CD4-positive, alpha-beta T cell (primary cell): ENCODE measurements at regions not wholly inside any gene's neighbourhood (a gene's known extent, or its start where the extent isn't known, plus 50 kb on each side); places are given as distances from the start of the nearest gene placed in this dataset.

Experiments used
- ATAC-seq: fragments of 200-7000 bp; cut with Tn5 transposase; one replicate; pipeline ENCODE4 v1.10.0; 2022; ENCODE audit warnings: mild to moderate bottlenecking; ENCODE audit not compliant: poor library complexity
- CTCF ChIA-PET: fragments of 350-600 bp; sonication (Branson Sonifier 250); formaldehyde crosslinking; loops from one replicate; lab custom pipeline; 2021; ENCODE audit warnings: antibody characterized with exemption, inconsistent platforms; lab: Charles Lee
- POLR2A ChIA-PET: fragments of 350-600 bp; sonication (Branson Sonifier 250); formaldehyde crosslinking; loops from one replicate; lab custom pipeline; 2021; ENCODE audit warnings: antibody characterized with exemption, inconsistent platforms; lab: Charles Lee
- DNase-seq, 14 experiments: peaks; one replicate each; pipeline ENCODE4 v3.0.0-alpha.2; 2013 to 2020; ENCODE audit warnings: mixed read lengths in 2 of 14
- H3K27ac ChIP-seq, 2 donors: one replicate each; pipeline versions ENCODE4 v1.5.1 to v1.7.0; 2013; ENCODE audit warnings: low read length in 2 of 2, low read depth in 1 of 2, mild to moderate bottlenecking in 1 of 2
- H3K27me3 ChIP-seq, 2 experiments: 1 replicate in 1 of 2; 2 replicates in 1 of 2; pipeline versions ENCODE4 v1.6.1 to v1.7.0; 2013; ENCODE audit warnings: low read length in 2 of 2, control low read depth in 1 of 2, mild to moderate bottlenecking in 1 of 2, moderate library complexity in 1 of 2; ENCODE audit not compliant: insufficient read depth in 2 of 2, control insufficient read depth in 1 of 2
- H3K36me3 ChIP-seq: one replicate; pipeline ENCODE4 v1.6.1; 2013; ENCODE audit warnings: low read length, control low read depth; ENCODE audit not compliant: insufficient read depth
- H3K4me1 ChIP-seq: one replicate; pipeline ENCODE4 v1.6.1; 2013; ENCODE audit warnings: low read length, control low read depth; ENCODE audit not compliant: insufficient read depth
- H3K4me3 ChIP-seq: one replicate; pipeline ENCODE4 v1.5.1; 2013; ENCODE audit warnings: mild to moderate bottlenecking, low read length, moderate library complexity
- H3K9me3 ChIP-seq, 2 experiments: 1 replicate in 1 of 2; 2 replicates in 1 of 2; pipeline versions ENCODE4 v1.6.1 to v1.7.0; 2013; ENCODE audit warnings: low read length in 2 of 2, mild to moderate bottlenecking in 2 of 2, control low read depth in 1 of 2, moderate library complexity in 1 of 2; ENCODE audit not compliant: control insufficient read depth in 1 of 2, insufficient read depth in 1 of 2
- H3K27ac Mint-ChIP-seq: one replicate; pipeline ENCODE4 v1.8.0; 2020; ENCODE audit warnings: mixed read lengths
- H3K27me3 Mint-ChIP-seq: one replicate; pipeline ENCODE4 v1.8.0; 2021; ENCODE audit warnings: mixed read lengths
- H3K36me3 Mint-ChIP-seq: one replicate; pipeline ENCODE4 v1.8.0; 2021; ENCODE audit warnings: low read depth, mixed read lengths
- H3K4me1 Mint-ChIP-seq: one replicate; pipeline ENCODE4 v1.8.0; 2021; ENCODE audit warnings: low read depth, mixed read lengths
- H3K4me3 Mint-ChIP-seq: one replicate; pipeline ENCODE4 v1.8.0; 2020; ENCODE audit warnings: mild to moderate bottlenecking, mixed read lengths
- H3K9me3 Mint-ChIP-seq: one replicate; pipeline ENCODE4 v1.8.0; 2020; ENCODE audit warnings: mixed read lengths
- intact Hi-C, 2 experiments: fragments of 100-400 bp; cut with DNase I in 1 of 2; cut with micrococcal nuclease in 1 of 2; formaldehyde crosslinking; loops; one replicate each; pipeline versions ENCODE4 v1.15.1 to v1.9.0; 2023 to 2025; cut with DNase I, micrococcal nuclease
- TF ChIP-seq, protein P1 (sequence below): fragments of 200-600 bp; IDR thresholded peaks from one replicate; pipeline ENCODE4 v1.8.0; 2022; ENCODE audit warnings: antibody characterized with exemption, mild to moderate bottlenecking

DNA sequence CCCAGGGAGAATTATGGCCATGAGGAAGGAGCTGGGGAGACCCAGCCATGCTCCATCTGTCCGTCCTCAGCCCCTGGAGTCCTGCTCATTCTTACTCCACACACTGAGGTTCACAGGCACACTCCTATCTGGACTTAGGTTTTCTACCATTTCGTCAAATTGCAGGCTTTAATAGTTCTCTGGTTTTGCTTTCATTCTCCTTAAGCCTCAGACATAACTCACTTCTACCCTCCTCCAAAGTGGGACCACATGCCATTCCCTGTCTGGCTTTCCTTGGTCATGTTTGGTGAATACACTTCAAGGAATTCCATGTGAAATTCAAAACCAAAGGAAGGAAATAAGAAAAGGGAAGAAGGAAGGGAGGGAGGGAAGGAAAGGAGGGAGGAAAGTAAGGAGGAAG, 115.7 kb downstream of the CMPK2 start:
- H3K4me3 ChIP-seq, result no peak overlapping the region
- intact Hi-C loops, result no loop called here
- H3K9me3 ChIP-seq, result no peaks in the 10 kb centered on the region
- no peaks in the 10 kb centered on the region for H3K36me3 ChIP-seq
- DNase-seq (no peak), ATAC-seq (no peak)
- TF ChIP-seq, protein P1, sequence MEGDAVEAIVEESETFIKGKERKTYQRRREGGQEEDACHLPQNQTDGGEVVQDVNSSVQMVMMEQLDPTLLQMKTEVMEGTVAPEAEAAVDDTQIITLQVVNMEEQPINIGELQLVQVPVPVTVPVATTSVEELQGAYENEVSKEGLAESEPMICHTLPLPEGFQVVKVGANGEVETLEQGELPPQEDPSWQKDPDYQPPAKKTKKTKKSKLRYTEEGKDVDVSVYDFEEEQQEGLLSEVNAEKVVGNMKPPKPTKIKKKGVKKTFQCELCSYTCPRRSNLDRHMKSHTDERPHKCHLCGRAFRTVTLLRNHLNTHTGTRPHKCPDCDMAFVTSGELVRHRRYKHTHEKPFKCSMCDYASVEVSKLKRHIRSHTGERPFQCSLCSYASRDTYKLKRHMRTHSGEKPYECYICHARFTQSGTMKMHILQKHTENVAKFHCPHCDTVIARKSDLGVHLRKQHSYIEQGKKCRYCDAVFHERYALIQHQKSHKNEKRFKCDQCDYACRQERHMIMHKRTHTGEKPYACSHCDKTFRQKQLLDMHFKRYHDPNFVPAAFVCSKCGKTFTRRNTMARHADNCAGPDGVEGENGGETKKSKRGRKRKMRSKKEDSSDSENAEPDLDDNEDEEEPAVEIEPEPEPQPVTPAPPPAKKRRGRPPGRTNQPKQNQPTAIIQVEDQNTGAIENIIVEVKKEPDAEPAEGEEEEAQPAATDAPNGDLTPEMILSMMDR, result no peak
- H3K27me3 Mint-ChIP-seq, result peaks cover 59% of the 10 kb centered on the region
- no peak overlapping the region for H3K27ac Mint-ChIP-seq
- no peak overlapping the region for H3K27ac ChIP-seq
- H3K4me1 ChIP-seq, result no peaks in the 10 kb centered on the region
- no peaks in the 10 kb centered on the region for H3K9me3 Mint-ChIP-seq
- no peak overlapping the region for H3K4me3 Mint-ChIP-seq
- CTCF ChIA-PET, result interaction anchor here (1.2 kb wide), 1 partner anchor 23 kb away, joined by 3 read pairs; no protein-coding TSS in a partner anchor
- H3K27me3 ChIP-seq, result peaks cover 9 to 10% of the 10 kb centered on the region in 2 experiments
- POLR2A ChIA-PET, result no interaction called here
- no peaks in the 10 kb centered on the region for H3K36me3 Mint-ChIP-seq
- no peaks in the 10 kb centered on the region for H3K4me1 Mint-ChIP-seq

- Mint-ChIP-seq H3K4me1 (no peaks in the 10 kb centered on the region), H3K27me3 (peaks cover 59% of the 10 kb centered on the region), H3K4me3 (no peak overlapping the region), H3K9me3 (no peaks in the 10 kb centered on the region), H3K27ac (no peak overlapping the region), H3K36me3 (no peaks in the 10 kb centered on the region)
- Histone ChIP-seq H3K27ac (no peak overlapping the region), H3K4me1 (no peaks in the 10 kb centered on the region), H3K36me3 (no peaks in the 10 kb centered on the region), H3K9me3 (no peaks in the 10 kb centered on the region), H3K4me3 (no peak overlapping the region), H3K27me3 (peaks cover 9 to 10% of the 10 kb centered on the region in 2 experiments)
- intact Hi-C loops, result no loop called here
- no peak for DNase-seq
- ChIA-PET POLR2A (no interaction called here), CTCF (interaction anchor here (0.6 kb wide), 1 partner anchor 1506 kb away, joined by 5 read pairs; no protein-coding TSS in a partner anchor)
- ATAC-seq, result no peak
- TF ChIP-seq, protein P1, result no peak
Measured at GRCh38 chr2:6750411-6751158, 115.1 kb downstream of the CMPK2 start.

- no peak overlapping the region for H3K4me3 ChIP-seq
- H3K36me3 ChIP-seq, result no peaks in the 10 kb centered on the region
- TF ChIP-seq, protein P1, result no peak
- H3K36me3 Mint-ChIP-seq, result no peaks in the 10 kb centered on the region
- intact Hi-C loops, result no loop called here
- no peaks in the 10 kb centered on the region for H3K4me1 Mint-ChIP-seq
- no peak overlapping the region for H3K27ac Mint-ChIP-seq
- H3K27ac ChIP-seq, result no peak overlapping the region
- no peak for DNase-seq
- CTCF ChIA-PET, result interaction anchor here (0.9 to 1.1 kb wide), 2 partner anchors 16 to 18 kb away, joined by 3 read pairs; no protein-coding TSS in a partner anchor
- H3K9me3 ChIP-seq, result no peaks in the 10 kb centered on the region
- H3K4me1 ChIP-seq, result no peaks in the 10 kb centered on the region
- H3K9me3 Mint-ChIP-seq, result no peaks in the 10 kb centered on the region
- no peak overlapping the region for H3K4me3 Mint-ChIP-seq
- POLR2A ChIA-PET, result no interaction called here
- H3K27me3 Mint-ChIP-seq, result peaks cover 38% of the 10 kb centered on the region
- ATAC-seq, result no peak
- peaks cover 10 to 20% of the 10 kb centered on the region in 2 experiments for H3K27me3 ChIP-seq
Measured at GRCh38 chr2:6754419-6754818, 111.3 kb downstream of the CMPK2 start.
